AG10803 (cell line): ENCODE measurements at regions not wholly inside any gene's neighbourhood (a gene's known extent, or its start where the extent isn't known, plus 50 kb on each side); places are given as distances from the start of the nearest gene placed in this dataset.
A peak's percentile ranks its signal among the peaks of the same experiment; 100 is the strongest.

Experiments used
- DNase-seq: peaks from one replicate; pipeline ENCODE4 v3.0.0; 2010; ENCODE audit warnings: low read depth
- H3K4me3 ChIP-seq: 2 replicates; pipeline ENCODE4 v1.5.1; 2011; ENCODE audit warnings: mild to moderate bottlenecking, low read length, control low read depth
- CTCF ChIP-seq: conservative IDR thresholded peaks from 2 replicates; pipeline ENCODE4 v1.5.1; 2011; ENCODE audit warnings: mild to moderate bottlenecking, low read length, control low read depth, inconsistent platforms

GRCh38 chr6:105767541-105767940 lies 318.6 kb upstream of the PRDM1 start:
- no peak for TF ChIP-seq CTCF
- no peak overlapping the region for H3K4me3 ChIP-seq
- no peak for DNase-seq

GRCh38 chr6:105765239-105765638 lies 320.9 kb upstream of the PRDM1 start:
- DNase-seq = no peak
- TF ChIP-seq CTCF = no peak
- no peak overlapping the region for H3K4me3 ChIP-seq

GRCh38 chr6:105764315-105764714 lies 321.8 kb upstream of the PRDM1 start:
- H3K4me3 ChIP-seq = no peak overlapping the region
- TF ChIP-seq CTCF = no peak
- DNase-seq = no peak

GRCh38 chr6:105763866-105764265 lies 322.3 kb upstream of the PRDM1 start:
- no peak for TF ChIP-seq CTCF
- DNase-seq = no peak
- no peak overlapping the region for H3K4me3 ChIP-seq

- TF ChIP-seq CTCF = no peak
- no peak for DNase-seq
- no peak overlapping the region for H3K4me3 ChIP-seq
These were observed 325.4 kb upstream of the PRDM1 start for GRCh38 chr6:105760746-105761145.

- peak; percentile 86 for DNase-seq
- no peak overlapping the region for H3K4me3 ChIP-seq
- no peak for TF ChIP-seq CTCF
These were observed 326.2 kb upstream of the PRDM1 start for GRCh38 chr6:105759946-105760345.

- no peak for TF ChIP-seq CTCF
- DNase-seq = no peak
These were observed 327.1 kb upstream of the PRDM1 start for GRCh38 chr6:105759015-105759414.

More at GRCh38 chr6:105759015-105759414, 327.1 kb upstream of the PRDM1 start:
- no peak overlapping the region for H3K4me3 ChIP-seq
